Stimulated activated CD8-positive, alpha-beta memory T cell treated with anti-CD3 and anti-CD28 coated beads, Interleukin-12 subunit alpha, Interleukin-12 subunit beta, amount 100 ng/mL, for 4 hours (primary cell): ENCODE measurements at regions not wholly inside any gene's neighbourhood (a gene's known extent, or its start where the extent isn't known, plus 50 kb on each side); places are given as distances from the start of the nearest gene placed in this dataset.

ENCODE experiments used
- DNase-seq: peaks from one replicate; pipeline ENCODE4 v3.0.0-alpha.2; 2020; ENCODE audit warnings: low read depth

DNA sequence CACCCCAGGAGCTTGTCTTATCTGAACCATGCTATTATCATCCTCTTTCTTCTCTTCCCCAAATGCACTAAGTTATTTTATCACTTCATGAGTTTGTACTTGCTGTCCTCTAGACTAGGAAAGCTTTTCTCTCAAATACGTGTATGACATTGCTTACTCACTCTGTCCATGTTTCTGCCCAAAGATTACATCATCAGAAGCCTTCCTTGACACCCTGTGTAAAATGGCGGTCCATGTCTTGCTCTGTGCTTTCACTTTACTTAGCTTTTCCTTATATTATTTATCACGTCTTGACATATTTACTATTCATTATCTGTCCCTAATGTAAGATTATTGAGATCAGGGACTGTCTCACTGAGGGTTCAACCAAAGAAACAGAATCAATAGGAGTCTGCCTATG, 196.1 kb upstream of the ZEB2 start:
- no peak for DNase-seq

DNA sequence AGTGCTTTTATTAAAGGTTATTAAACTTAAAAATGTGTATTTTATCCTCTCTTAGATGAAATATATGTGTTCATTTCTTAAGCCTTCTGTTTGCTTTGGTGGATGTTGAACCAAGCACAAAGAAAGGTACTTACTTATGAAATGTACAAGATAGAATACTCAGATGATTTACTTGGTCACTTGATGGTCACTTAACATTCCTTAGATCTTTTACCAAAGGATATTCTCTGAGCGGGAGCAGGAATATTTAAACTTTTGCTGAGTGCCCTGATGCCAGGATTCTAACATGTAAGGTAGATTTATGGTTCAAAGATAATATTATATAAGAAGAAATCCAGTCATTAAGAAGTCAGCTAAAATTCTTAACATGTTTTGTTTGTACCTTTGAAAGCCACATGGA, 193.5 kb upstream of the ZEB2 start:
- DNase-seq = no peak

DNA sequence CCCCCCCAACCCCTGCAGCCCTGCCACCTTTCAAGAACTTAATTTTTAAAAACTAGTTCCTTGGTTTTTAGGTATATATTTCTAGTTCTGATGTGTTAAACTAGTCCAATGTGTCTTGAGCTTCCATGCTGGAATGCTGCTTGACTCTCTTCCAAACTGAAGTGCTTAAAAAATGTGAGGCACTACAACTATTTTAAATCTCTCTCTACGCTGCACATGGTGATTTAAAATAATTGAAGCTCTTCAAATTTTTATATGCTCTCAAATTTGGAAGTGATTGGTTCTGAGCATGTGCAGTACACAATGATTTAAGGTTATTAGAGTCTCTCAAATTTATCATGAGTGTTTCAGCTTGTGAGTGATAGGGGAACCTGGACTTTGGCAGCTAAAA, 192.6 kb upstream of the ZEB2 start:
- DNase-seq = no peak

DNA sequence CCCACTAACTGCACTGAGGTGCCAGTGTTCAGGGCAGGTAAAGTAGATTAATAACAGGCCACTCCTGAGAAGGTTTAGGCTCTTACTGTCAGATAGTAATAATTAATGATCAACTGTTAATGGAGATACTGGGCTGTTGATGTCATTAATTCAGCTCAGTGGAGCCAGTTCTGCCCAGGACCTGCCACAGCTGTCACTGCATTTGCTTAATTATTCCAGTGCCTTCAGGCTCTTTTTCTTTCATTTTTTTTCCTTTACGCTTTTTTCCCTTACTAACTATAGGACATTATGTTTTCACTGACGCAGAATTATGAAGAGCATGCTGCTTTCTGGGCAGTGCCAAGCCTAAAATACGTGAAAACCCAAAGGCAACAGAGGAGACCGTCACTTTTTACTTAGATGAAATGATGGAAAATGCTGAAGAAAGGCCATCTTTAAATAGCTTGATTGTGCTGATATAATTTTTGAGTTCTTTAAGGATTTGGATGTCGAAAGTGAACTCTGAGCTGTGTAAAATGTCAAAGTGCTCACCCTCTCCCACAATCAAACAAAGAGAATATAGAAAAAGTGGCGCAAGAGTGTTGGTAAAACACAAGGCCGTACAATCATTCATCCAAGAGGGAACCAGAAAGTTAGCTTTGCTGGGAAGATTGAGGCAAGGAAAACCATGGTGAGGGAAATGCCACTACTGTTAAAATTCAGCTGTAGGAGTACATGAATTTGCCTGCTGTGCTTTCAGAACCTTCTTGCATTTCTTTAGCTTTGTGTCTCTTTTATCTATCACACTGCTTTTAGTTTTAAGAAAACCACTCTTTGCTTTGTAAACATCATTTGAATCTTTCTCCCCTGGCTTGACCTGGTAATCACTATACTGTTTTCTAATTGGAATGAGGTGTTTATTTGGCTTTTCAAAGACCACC, 192.0 kb upstream of the ZEB2 start:
- DNase-seq = no peak

DNA sequence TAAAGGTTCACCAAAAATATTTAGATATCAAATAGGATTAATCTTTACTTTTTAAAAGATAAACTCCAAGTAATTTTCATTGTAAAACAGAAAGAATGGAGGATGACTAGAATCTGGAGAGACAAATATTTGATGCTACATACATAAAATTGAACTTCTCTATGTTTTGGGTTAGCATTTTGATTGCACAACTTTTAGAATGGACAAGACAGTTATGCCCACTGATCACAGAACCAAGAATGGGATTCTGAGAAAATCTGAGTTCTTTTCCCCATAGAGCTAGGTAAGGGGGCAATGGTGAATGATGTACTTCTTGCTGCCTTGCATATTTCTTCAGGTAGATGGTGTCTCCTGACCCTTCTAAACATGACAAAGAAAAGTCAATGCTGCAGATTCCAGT, 191.2 kb upstream of the ZEB2 start:
- DNase-seq = no peak

DNA sequence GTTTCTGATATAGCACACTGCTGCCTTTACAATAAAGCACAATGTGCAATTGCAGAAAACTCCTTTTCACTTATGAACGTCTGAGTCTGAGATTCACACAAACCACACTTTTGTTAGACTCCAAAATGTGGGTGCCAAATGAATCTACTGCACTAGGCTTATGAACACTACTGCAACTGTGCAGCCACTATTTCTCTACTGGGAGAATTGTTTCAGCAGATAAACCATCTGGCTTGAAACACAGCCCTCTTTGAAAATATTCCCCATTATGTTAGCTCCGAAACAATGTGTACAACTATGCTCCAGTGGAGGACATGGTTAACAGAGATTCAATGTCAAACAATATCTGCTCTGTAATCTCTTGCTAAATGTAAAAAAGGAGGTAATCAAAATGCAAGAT, 188.7 kb upstream of the ZEB2 start:
- DNase-seq = no peak

DNA sequence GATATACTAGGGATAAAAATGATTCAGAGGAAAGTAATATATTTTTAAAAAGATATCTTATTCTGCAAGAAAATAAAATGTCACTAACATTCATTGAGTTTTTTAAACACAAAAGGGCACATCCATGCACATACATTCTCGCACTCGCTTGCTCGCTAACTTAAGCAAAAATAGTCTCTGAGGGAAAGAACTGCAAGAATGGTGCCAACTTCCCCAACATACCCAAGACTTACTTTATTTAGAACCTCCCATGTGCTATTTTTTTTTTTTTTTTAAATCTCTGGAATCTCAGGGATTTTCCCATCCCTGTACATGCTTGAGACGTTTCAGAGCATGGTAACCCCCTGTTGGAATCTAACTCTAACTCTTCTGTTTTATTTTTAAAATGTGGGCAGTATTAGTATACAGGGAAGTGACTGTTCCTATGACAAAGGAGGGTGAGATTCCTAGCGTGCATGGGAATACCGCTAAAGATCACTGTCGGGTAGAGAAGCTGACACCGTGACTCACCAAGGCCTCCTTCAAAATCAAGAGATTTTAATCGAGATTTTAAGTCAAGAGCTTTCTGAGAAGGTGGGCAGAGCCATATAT, 187.9 kb upstream of the ZEB2 start:
- DNase-seq = no peak

DNA sequence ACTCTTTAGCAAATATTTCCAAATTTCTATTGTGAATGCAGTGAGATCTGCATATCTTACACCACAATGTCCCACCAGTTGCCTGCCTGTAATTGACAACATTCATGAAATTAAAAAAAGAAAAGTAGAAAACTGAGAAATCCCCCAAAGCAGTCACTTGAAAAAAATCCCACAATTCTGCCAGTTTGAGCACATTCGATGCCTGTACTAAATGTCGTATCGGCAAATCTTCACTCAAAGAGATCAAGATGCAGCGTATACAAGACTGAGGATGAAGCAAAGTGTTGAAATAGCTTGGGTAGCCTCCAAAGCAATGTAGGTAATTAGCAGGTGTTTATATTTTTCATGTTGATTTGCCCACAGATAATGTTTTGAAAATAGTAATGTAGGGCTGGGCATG, 186.7 kb upstream of the ZEB2 start:
- DNase-seq = no peak

DNA sequence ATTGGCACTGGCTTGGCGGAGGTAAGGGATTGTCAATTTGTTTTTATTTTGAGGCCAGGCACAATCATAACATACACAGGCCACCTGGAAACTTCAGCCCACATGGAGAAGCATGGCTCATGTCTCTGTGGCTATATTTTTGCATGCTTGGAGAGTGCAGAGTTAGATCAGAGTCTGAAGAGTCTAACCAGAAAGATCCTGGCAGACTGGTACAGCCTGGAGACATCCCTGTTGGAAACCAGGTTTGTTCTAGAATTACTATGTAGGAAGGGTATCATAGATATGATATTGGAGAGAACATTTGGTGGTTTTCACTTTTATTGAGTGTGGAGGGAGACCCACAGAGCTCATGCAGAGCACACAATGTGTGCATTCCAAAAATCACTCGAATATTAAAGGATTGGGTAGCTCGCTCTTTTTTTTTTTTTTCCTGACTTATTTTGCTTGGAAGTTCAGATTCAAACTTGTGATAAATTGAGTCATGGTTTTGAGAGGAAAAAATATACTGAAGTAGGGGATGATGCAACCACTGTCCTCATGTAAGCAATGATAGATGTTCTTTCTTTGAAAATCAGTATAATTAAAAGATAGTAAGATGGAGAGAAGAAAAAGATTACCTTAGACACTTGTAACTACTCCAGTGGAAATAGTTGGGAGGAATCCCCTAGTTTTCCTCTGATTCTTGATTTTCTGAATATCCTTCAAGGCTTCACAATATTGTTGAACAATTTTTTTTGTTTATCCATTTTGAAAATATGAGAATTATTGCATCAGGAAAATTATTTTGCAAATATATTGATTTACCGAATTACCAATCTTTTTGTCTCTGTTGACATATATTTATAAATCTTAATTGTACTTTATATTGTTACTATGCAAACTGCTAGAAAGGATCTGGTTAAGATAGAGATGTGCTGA, 185.7 kb upstream of the ZEB2 start:
- DNase-seq = no peak

DNA sequence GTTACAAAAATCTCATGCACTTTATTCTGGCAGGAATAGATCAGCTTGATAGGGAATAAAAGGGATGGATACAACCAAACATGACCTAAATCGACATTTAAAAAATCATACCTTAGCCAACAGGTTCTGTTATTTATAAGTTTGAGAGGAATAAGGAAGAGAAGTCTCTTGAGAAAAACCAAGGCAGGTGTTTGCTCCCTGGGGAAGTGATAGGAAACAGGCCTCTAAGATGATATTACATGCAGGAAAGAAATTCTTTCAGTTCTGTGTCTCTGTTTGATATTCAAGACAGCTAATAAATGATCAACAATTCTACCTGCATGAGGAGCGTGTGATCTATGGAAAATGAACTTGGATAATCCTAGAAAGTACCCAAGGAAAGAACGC, 184.8 kb upstream of the ZEB2 start:
- DNase-seq = no peak

DNA sequence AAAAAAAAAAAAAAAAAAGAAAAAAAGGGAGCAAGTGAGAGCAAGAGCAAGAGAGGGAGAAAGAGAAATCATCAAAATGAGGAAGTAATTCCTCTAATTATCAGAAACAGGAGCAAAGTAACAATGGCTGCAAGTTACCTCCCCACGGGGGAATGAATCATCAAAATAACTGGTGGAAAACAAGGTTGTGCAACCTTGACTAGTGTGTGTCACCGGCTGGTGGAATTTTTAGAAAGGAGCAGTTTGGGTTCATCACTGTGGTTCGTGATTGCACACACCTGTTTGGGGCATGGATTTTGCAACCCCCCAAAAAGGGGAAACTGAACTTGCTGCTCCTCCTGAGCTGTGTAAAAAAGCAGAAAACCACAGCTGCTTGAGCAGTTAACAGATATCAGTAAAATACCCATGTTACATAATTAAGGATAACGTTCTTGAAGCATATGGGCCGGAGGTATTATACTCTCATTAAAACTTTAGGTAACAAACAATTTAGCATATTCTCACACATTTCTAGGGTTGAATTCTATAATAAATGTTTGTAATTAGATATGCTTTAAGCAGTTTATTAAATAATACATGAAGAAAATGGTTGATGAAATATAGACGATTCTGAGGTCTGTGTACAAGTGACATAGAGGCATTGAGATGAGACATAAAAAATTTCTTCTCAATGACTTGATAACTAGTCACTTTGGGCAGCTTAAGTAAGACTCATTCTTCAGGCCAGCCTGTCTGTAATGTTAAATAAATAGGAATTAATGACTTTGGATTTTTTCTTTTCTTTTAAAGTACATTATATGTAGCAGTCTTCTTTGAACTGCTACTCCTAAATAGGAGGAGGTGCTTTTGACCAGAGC, 184.2 kb upstream of the ZEB2 start:
- peak; percentile 1 for DNase-seq

DNA sequence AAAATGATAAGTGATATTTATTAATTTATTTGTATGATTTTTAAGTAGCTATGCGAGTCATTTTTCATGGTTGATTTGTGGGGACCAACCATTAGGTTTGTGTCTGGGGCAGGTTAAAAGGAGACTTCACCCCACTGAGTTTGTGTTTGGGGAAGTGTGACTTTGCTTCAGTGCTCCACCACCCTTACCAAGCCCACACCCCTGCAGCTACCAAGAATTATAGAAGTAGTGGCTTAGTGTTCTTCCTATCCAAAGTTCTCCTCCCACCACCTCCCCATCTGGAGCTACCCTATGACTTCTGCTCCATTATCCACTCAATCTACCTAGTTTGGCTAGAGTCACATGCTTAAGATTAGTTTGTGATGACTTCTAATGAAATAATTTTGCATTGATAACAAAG, 182.1 kb upstream of the ZEB2 start:
- no peak for DNase-seq

DNA sequence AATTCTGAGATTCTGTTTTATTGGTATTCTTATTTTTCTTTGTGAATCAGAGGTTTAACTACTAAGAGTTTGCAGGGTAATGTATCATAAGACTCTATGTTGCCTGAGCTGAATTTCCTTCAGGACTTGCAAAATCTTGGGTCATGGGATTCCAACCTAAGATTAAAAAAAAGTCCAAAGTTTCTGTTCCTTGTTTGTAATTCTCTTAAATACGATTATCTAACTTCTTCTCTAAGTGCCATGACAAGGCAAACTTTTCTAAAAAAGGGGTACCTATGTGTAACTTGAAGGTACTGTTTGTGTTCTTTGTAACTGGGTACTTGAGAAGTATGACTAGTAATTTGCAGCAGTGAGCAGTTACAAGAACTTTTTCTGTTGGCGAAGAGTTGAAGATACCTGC, 181.3 kb upstream of the ZEB2 start:
- DNase-seq = no peak

DNA sequence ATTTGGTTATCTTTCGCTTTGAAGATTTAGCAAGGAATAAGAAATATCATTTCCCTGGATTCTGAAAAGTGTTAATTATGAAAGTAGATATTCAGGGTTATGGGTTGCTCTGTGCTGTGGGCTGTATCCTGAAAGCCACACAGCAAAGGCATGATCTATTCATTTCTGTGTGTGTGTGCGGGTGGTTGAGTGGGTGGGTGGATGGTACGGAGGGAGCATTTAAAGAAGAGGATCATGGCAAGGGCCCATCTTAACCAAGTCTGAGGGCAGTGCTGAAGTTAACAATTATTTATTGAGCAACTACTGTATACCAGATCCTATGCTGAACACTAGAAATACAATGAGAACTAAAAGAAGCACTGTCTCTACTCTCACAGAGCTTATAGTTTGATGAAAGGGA, 178.2 kb upstream of the ZEB2 start:
- DNase-seq = no peak

DNA sequence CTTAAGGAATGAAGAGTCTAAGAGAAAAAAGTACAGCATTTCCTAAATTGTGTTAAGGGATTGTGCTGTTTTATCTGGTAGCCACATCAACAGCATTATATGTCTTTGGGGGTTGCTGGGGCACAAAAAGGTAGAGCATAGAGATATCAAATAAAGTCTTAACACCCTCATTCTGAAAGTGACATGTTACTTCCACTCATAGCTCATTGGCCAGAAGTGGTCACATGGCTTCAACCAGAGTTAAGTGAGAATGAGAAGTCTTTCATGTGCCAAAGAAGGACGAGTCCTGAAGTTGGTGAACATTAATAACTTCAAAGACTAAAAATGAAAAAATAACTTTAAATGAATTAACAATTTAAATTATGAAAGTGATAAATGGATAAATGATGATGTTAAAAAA, 175.7 kb upstream of the ZEB2 start:
- no peak for DNase-seq

DNA sequence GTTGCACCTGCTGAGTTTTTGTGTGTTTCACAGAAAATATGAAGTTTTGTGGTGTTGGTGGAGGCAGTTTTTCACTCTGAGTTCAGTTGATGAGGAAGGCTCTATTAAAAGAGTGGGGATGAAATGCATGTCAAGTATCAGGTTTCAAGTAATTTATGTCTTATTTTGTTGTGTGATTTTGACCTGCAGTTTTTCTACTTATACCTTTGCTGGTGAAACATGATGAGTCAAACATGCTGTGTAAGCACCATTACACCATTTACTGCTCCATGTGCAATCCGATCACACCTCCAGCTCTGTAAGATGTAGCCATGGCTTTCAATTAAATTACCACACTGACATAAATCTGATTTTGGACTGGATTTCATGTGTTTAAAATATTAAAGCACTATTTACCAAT, 174.5 kb upstream of the ZEB2 start:
- no peak for DNase-seq

DNA sequence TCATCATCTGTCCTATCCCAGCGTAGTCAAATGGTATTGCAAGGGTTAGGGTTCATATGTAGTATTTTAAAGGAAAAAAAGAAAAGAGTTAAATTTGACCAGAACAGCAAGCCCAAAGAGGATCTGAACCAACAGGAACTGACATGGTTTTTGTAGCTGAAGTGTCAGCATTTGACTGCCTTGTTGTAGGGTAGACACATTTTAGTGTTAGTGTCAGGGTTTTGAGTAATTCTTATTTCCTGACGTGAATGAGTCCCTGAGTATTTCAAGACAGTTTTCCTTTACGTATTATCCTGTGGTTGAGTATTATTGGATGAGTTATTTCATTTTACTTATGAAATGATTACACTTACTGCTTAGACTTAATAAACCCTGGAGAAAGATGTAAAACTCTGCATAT, 173.3 kb upstream of the ZEB2 start:
- DNase-seq = no peak

DNA sequence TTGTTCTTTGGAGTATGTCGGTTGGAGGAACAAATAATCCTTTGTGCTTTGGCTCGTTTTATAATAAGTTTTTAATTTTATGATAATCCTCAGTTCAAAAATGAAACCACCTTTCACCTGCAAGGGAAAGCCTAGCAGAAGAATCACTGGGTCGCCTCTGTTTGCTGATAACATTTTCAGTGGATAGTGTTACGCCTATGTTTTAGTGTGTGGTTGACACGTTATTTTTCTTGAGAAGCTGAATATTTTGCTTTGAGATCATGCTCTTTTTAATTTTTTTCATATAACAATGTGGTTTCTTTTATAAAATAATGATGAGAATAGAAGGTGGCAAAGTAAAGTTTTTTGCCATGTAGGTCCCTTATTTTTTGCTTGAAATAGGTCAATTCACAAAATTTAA, 172.7 kb upstream of the ZEB2 start:
- DNase-seq = no peak

DNA sequence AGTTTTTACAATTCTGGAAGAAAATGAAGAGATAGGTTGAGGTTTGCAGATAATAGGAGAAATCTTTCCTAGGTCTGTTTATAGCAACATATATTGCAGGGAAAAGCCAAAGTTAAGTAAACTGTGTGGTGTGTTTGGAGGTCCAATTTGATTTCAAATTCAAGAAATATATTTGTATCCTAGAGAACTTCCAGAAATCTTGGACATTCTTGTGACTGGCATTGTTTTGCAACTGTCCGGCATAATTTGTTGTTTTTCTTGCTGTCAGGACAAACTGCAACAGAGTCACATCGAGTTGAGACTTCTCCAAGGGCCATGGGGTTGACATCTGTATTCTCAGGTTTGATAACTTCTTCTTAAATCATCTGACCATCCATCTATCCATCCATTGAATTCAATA, 170.9 kb upstream of the ZEB2 start:
- no peak for DNase-seq

DNA sequence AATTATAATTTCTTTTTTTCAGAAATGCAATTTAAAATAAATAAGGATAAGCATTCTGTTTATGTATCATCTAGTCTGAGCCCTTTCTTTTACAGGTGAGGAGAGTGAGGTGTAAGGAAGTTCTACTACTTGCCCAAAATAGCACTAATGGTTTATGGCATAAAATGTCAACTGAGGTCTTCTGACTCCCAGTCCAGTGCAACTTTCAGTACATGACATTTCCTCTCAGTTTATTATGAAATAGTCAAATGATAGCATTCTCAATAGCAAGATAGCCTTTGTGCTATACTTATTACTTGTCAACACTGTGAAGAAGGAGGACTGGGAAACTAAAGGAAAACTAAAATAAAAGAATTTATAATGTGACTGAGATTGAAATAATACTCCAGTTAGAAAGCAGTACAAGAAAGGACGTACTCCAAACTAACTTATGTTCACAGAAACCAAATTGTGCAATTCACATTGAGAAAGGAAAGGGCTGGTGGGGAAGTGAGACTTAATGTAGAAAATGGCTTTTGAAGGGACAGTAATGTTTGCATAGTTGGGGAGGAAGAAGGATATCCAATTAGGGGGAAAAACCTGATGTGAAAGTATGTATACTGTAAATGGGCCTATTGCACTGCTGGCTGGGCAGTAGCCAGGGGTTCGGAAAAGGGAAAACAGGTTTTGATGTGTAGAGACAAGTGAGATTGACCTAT, 166.7 kb upstream of the ZEB2 start:
- no peak for DNase-seq

DNA sequence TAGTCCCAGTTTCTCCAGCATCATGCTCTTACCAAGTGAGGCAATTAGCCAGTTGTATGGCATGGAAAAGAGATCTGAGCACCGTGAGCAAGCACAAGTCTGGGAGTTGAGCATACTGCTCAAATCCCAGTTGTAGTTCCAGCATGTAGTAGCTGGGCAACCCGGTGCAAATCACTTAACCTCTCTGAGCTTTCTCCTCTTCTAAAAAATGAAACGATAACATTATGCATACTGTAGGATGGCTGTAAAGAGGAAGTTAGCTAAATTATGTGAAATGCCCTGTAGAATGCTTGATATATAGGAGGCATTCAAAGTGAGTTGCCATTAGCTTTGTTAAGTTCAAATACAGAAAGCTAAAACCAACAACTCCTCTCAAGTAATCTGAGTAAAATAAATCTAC, 164.0 kb upstream of the ZEB2 start:
- DNase-seq = no peak
